ENCODE measurements at regions not wholly inside any gene's neighbourhood (a gene's known extent, or its start where the extent isn't known, plus 50 kb on each side); places are given as distances from the start of the nearest gene placed in this dataset.
"Not testable (repeated sequence)": the region's sequence is repeated elsewhere in the genome, so short reads cannot be mapped to it uniquely, and the experiment has no call there.

- Mint-ChIP-seq H3K4me1 (ENCODE audit: low read depth) (no peaks in the 10 kb centered on the region), H3K4me3 (no peak overlapping the region), H3K27me3 (ENCODE audit: low read depth) (peaks cover 6% of the 10 kb centered on the region), H3K9me3 (ENCODE audit: insufficient read depth) (no peaks in the 10 kb centered on the region), H3K36me3 (ENCODE audit: low read depth) (no peaks in the 10 kb centered on the region), H3K27ac (no peak overlapping the region)
- ATAC-seq (no peak), DNase-seq (no peak)
- CTCF ChIA-PET: no interaction called here
- POLR2A ChIA-PET: no interaction called here
Observed at GRCh38 chr4:82241534-82241933, 132.3 kb downstream of the HNRNPD start.

GRCh38 chr4:82240410-82240809 is 133.4 kb downstream of the HNRNPD start:
- H3K27me3 Mint-ChIP-seq (ENCODE audit: low read depth): peaks cover 6% of the 10 kb centered on the region
- ATAC-seq (no peak), DNase-seq (no peak)
- no peak overlapping the region for H3K27ac Mint-ChIP-seq
- H3K36me3 Mint-ChIP-seq (ENCODE audit: low read depth): no peaks in the 10 kb centered on the region
- H3K9me3 Mint-ChIP-seq (ENCODE audit: insufficient read depth): no peaks in the 10 kb centered on the region
- H3K4me3 Mint-ChIP-seq: no peak overlapping the region
- CTCF ChIA-PET: no interaction called here
- POLR2A ChIA-PET: no interaction called here
- H3K4me1 Mint-ChIP-seq (ENCODE audit: low read depth): no peaks in the 10 kb centered on the region

- CTCF ChIA-PET; H3K4me3 Mint-ChIP-seq; H3K9me3 Mint-ChIP-seq (ENCODE audit: insufficient read depth); H3K4me1 Mint-ChIP-seq (ENCODE audit: low read depth); POLR2A ChIA-PET; ATAC-seq; H3K27ac Mint-ChIP-seq; H3K36me3 Mint-ChIP-seq (ENCODE audit: low read depth); H3K27me3 Mint-ChIP-seq (ENCODE audit: low read depth); DNase-seq: not testable (repeated sequence)
Observed at GRCh38 chr4:82237142-82237541, 136.6 kb downstream of the HNRNPD start.

- POLR2A ChIA-PET: no interaction called here
- DNase-seq: no peak
- Mint-ChIP-seq H3K9me3 (ENCODE audit: insufficient read depth) (no peaks in the 10 kb centered on the region), H3K36me3 (ENCODE audit: low read depth) (no peaks in the 10 kb centered on the region), H3K27ac (no peak overlapping the region), H3K27me3 (ENCODE audit: low read depth) (peaks cover 7% of the 10 kb centered on the region), H3K4me1 (ENCODE audit: low read depth) (no peaks in the 10 kb centered on the region), H3K4me3 (no peak overlapping the region)
- CTCF ChIA-PET: no interaction called here
- ATAC-seq: no peak
Observed at GRCh38 chr4:82235346-82235745, 138.4 kb downstream of the HNRNPD start.

GRCh38 chr4:82232891-82233290 is 140.9 kb downstream of the HNRNPD start:
- H3K27me3 Mint-ChIP-seq (ENCODE audit: low read depth): peaks cover 9% of the 10 kb centered on the region
- no peaks in the 10 kb centered on the region for H3K4me1 Mint-ChIP-seq (ENCODE audit: low read depth)
- ChIA-PET CTCF (no interaction called here), POLR2A (no interaction called here)
- H3K36me3 Mint-ChIP-seq (ENCODE audit: low read depth): no peaks in the 10 kb centered on the region
- H3K9me3 Mint-ChIP-seq (ENCODE audit: insufficient read depth): no peaks in the 10 kb centered on the region
- no peak overlapping the region for H3K4me3 Mint-ChIP-seq
- ATAC-seq: no peak
- no peak for DNase-seq
- no peak overlapping the region for H3K27ac Mint-ChIP-seq

GRCh38 chr4:82231806-82232205 is 142.0 kb downstream of the HNRNPD start:
- ChIA-PET CTCF (no interaction called here), POLR2A (no interaction called here)
- ATAC-seq (no peak), DNase-seq (no peak)
- Mint-ChIP-seq H3K36me3 (ENCODE audit: low read depth) (no peaks in the 10 kb centered on the region), H3K27ac (no peak overlapping the region), H3K9me3 (ENCODE audit: insufficient read depth) (no peaks in the 10 kb centered on the region), H3K27me3 (ENCODE audit: low read depth) (peaks cover 6% of the 10 kb centered on the region), H3K4me3 (no peak overlapping the region), H3K4me1 (ENCODE audit: low read depth) (no peaks in the 10 kb centered on the region)

GRCh38 chr4:82230306-82230705 is 143.5 kb downstream of the HNRNPD start:
- CTCF ChIA-PET: no interaction called here
- Mint-ChIP-seq H3K4me3 (no peak overlapping the region), H3K27ac (no peak overlapping the region), H3K27me3 (ENCODE audit: low read depth) (peaks cover 6% of the 10 kb centered on the region), H3K9me3 (ENCODE audit: insufficient read depth) (no peaks in the 10 kb centered on the region), H3K4me1 (ENCODE audit: low read depth) (no peaks in the 10 kb centered on the region), H3K36me3 (ENCODE audit: low read depth) (no peaks in the 10 kb centered on the region)
- POLR2A ChIA-PET: no interaction called here
- DNase-seq: no peak
- ATAC-seq: no peak

- Mint-ChIP-seq H3K27ac (no peak overlapping the region), H3K4me3 (no peak overlapping the region), H3K27me3 (ENCODE audit: low read depth) (peaks cover 2% of the 10 kb centered on the region), H3K36me3 (ENCODE audit: low read depth) (no peaks in the 10 kb centered on the region), H3K9me3 (ENCODE audit: insufficient read depth) (no peaks in the 10 kb centered on the region), H3K4me1 (ENCODE audit: low read depth) (peaks cover 6% of the 10 kb centered on the region)
- DNase-seq (no peak), ATAC-seq (no peak)
- ChIA-PET POLR2A (no interaction called here), CTCF (no interaction called here)
Observed at GRCh38 chr4:82225030-82225429, 148.8 kb downstream of the HNRNPD start.

- Mint-ChIP-seq H3K36me3 (ENCODE audit: low read depth) (no peaks in the 10 kb centered on the region), H3K4me3 (no peak overlapping the region), H3K27ac (no peak overlapping the region), H3K27me3 (ENCODE audit: low read depth) (no peaks in the 10 kb centered on the region), H3K9me3 (ENCODE audit: insufficient read depth) (no peaks in the 10 kb centered on the region), H3K4me1 (ENCODE audit: low read depth) (peaks cover 6% of the 10 kb centered on the region)
- DNase-seq (peak; percentile 42), ATAC-seq (peak; percentile 36)
- ChIA-PET CTCF (interaction anchor here (1.1 kb wide), 1 partner anchor 45 kb away, joined by 3 read pairs; no protein-coding TSS in a partner anchor), POLR2A (no interaction called here)
Observed at GRCh38 chr4:82223715-82224114, 150.1 kb downstream of the HNRNPD start.

- H3K36me3 Mint-ChIP-seq (ENCODE audit: low read depth): no peaks in the 10 kb centered on the region
- H3K4me1 Mint-ChIP-seq (ENCODE audit: low read depth): peaks cover 7% of the 10 kb centered on the region
- ATAC-seq: no peak
- H3K9me3 Mint-ChIP-seq (ENCODE audit: insufficient read depth): no peaks in the 10 kb centered on the region
- POLR2A ChIA-PET: no interaction called here
- no peak overlapping the region for H3K27ac Mint-ChIP-seq
- no peak for DNase-seq
- H3K27me3 Mint-ChIP-seq (ENCODE audit: low read depth): peaks cover 4% of the 10 kb centered on the region
- CTCF ChIA-PET: interaction anchor here (0.9 kb wide), 1 partner anchor 791 kb away, joined by 3 read pairs; no protein-coding TSS in a partner anchor
- no peak overlapping the region for H3K4me3 Mint-ChIP-seq
Observed at GRCh38 chr4:82219346-82219745, 154.4 kb downstream of the HNRNPD start.

- H3K36me3 Mint-ChIP-seq (ENCODE audit: low read depth): no peaks in the 10 kb centered on the region
- ChIA-PET POLR2A (no interaction called here), CTCF (no interaction called here)
- peaks cover 12% of the 10 kb centered on the region for H3K4me1 Mint-ChIP-seq (ENCODE audit: low read depth)
- no peak for DNase-seq
- no peak overlapping the region for H3K4me3 Mint-ChIP-seq
- no peak overlapping the region for H3K27ac Mint-ChIP-seq
- H3K9me3 Mint-ChIP-seq (ENCODE audit: insufficient read depth): no peaks in the 10 kb centered on the region
- no peak for ATAC-seq
- peaks cover 4% of the 10 kb centered on the region for H3K27me3 Mint-ChIP-seq (ENCODE audit: low read depth)
Observed at GRCh38 chr4:82217986-82218715, 155.6 kb downstream of the HNRNPD start.

- ChIA-PET CTCF (interaction anchor here (0.8 kb wide), 1 partner anchor 144 kb away, joined by 3 read pairs; no protein-coding TSS in a partner anchor), POLR2A (no interaction called here)
- no peak for ATAC-seq
Observed at GRCh38 chr4:82216219-82216618, 157.6 kb downstream of the HNRNPD start.

GRCh38 chr4:82215800-82216199 is 158.0 kb downstream of the HNRNPD start:
- H3K4me1 Mint-ChIP-seq (ENCODE audit: low read depth): peaks cover 16% of the 10 kb centered on the region
- DNase-seq: no peak
- ChIA-PET POLR2A (no interaction called here), CTCF (no interaction called here)
- H3K9me3 Mint-ChIP-seq (ENCODE audit: insufficient read depth): no peaks in the 10 kb centered on the region
- ATAC-seq: no peak
- peaks cover 4% of the 10 kb centered on the region for H3K27me3 Mint-ChIP-seq (ENCODE audit: low read depth)
- no peaks in the 10 kb centered on the region for H3K36me3 Mint-ChIP-seq (ENCODE audit: low read depth)
- H3K4me3 Mint-ChIP-seq: no peak overlapping the region
- H3K27ac Mint-ChIP-seq: no peak overlapping the region

More at GRCh38 chr4:82216219-82216618, 157.6 kb downstream of the HNRNPD start:
- Mint-ChIP-seq H3K36me3 (ENCODE audit: low read depth) (no peaks in the 10 kb centered on the region), H3K9me3 (ENCODE audit: insufficient read depth) (no peaks in the 10 kb centered on the region), H3K4me3 (no peak overlapping the region), H3K27me3 (ENCODE audit: low read depth) (peaks cover 4% of the 10 kb centered on the region), H3K27ac (no peak overlapping the region), H3K4me1 (ENCODE audit: low read depth) (peaks cover 16% of the 10 kb centered on the region)
- no peak for DNase-seq

Data from activated CD8-positive, alpha-beta T cell treated with anti-CD3 and anti-CD28 coated beads, Interleukin-2, amount 10 ng/mL, durations not matched to agents 7 days and 5 days (primary cell).